GM18870 (cell line): ENCODE measurements at regions not wholly inside any gene's neighbourhood (a gene's known extent, or its start where the extent isn't known, plus 50 kb on each side); places are given as distances from the start of the nearest gene placed in this dataset.
"Not testable (repeated sequence)": the region's sequence is repeated elsewhere in the genome, so short reads cannot be mapped to it uniquely, and the experiment has no call there.

ENCODE experiments used
- ATAC-seq: cut with Tn5 transposase; IDR thresholded peaks from one replicate; pipeline ENCODE4 v1.9.1; 2021; ENCODE audit warnings: moderate library complexity; ENCODE audit not compliant: unreplicated experiment

DNA sequence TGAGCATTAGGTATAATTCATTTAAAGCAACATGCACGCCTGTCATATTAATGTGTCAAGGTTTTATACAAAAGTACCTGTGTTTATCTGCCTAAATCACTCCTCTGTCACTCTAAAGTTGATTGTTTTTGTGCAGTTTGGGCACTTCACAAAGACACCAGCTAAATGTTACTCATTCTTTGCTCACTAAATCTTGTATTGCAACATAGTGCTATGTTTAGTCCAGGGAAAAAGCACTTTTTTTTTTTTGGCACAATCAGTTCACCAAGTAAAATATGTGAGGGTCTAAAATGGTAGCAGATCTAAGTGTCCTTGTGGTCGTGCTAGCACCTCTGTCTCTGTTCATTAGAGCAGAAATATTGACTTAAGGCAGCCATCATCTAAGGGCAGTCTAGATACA is 2526.7 kb upstream of the PCDH20 start:
- no peak for ATAC-seq

DNA sequence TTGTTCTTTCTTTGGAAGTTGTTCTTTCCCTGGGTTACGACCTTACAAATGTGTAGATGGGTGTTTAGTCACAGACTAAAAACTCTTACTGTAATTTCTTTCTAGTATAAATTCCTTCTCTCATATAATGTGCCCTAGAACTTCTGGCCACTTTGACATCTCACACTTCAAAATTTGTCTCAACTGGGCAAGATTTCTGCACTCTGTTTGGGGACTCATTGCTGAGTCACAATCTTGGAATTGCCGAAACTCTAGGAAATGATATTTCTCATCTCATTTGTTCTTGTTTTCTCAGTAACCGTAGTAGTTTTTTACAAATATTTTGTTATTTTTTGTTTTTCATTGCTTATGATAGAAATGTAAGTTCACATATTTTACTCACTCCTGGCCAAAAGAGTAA is 2523.2 kb upstream of the PCDH20 start:
- ATAC-seq, result no peak

DNA sequence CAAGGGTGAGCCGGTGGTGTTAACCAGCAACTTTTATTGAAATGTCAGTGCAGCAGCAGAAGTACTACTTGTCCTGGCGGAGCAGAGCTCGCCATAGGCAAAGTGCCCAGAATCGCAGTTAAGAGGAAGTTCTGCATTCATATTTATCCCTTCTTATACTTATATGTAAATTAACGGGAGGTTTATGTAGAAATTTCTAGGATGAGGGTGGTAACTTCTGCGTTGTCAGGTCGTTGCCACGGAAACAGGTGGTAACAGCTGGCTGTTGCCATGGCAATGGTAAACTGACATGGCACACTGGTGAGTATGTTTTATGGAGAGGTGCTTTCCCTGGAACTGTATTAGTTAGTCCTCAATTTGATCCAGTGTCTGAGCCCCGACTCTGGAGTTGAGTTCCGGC is 2494.9 kb upstream of the PCDH20 start:
- ATAC-seq, result no peak

DNA sequence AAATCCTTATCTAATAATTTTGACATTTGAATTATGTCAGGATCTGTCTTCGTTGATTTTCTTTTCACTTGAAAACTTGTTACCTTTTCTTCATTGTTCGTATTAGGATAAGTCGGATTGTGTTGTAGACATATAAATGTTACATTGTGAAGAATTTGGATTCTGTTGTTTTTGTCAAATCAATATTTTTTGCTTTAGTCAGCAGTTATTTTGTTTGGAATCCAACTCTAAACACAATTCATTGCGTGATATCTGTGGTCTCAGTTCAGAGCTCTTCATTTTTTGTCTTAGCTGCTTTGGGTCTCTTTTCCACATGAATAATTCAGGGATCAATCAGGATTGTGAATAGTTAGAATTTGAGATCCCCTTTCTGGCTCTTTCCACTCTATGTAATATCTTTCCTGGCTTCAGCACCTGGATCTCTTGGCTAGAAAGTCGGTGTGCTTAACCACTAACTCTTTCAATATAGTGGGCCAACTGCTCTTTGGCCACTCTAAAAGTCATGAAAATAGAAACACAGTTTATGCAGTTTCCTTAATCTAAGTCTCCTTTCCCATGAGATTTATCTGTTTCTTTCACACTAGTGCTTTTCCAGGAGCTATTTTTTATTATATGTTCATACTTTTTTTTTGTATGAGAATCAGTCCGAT is 2494.2 kb upstream of the PCDH20 start:
- ATAC-seq, result no peak

DNA sequence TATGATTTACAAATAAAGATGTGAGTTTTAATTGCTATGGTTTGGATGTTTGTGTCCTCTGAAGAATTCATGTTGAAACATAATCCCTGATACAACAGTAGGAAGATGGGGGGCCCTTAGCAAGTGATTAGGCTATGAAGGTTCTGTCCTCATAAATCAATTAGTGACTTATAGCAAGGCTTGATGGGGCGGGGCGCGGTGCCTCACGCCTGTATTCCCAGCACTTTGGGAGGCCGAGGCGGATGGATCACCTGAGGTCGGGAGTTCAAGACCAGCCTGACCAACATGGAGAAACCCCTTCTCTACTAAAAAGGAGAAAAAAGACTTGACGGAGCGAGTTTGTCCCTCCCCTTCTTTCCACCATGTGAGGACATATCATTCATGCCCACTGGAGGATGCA is 2486.5 kb upstream of the PCDH20 start:
- no peak for ATAC-seq

DNA sequence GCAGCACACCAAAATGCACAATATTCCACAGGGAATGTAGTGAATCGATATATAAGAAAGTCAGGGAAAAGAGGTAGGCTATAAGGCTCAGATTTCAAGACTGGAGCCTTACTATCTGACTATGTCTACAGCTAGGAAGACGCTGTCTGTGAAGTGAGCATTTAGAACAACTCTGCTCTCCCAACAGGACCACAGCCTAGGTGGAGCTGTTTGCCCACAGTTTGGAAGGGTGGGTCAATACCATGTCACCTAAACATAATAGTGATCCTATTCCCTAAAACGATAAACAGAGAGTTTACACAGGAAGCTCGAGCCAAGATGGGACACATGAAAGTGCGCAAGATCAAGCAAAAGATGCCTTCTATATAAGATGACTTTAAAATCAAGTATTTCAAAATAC is 2486.0 kb upstream of the PCDH20 start:
- no peak for ATAC-seq

DNA sequence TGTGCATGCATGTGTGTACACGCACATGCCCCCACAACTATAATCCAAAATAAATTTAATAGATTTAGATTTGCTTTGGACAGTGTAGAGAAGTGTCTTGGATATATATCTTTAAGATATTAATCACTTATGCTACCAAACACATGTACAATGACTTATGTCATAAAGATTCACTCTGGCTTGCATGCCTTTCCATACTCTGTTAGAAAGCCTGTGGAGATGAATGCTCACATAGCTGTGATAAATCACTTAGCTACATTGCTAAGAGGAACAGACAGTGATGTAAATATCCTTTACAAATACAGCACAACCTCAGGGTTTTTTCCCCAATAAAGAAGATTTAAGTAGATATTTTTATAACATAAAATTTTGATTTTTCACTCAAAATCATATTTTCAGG is 2484.8 kb upstream of the PCDH20 start:
- ATAC-seq, result no peak

DNA sequence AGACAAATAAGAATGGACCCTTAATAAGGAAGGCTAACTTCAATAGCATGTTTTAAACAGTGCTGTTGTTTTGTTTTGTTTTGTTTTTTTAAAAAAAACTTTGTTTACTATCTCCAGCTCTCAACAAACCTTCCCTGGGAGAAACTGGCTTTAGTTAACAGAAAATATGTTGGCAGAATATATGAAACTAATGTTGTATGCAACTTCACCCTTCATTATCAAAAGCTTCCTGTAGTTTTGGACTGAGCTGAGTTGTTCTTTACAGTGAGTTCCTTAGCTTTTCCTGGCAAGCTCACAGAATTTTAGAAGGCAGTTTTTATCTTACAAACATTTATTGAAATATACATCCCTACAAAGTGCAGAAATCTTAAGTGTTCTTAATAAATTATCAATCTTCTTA is 2480.7 kb upstream of the PCDH20 start:
- no peak for ATAC-seq

DNA sequence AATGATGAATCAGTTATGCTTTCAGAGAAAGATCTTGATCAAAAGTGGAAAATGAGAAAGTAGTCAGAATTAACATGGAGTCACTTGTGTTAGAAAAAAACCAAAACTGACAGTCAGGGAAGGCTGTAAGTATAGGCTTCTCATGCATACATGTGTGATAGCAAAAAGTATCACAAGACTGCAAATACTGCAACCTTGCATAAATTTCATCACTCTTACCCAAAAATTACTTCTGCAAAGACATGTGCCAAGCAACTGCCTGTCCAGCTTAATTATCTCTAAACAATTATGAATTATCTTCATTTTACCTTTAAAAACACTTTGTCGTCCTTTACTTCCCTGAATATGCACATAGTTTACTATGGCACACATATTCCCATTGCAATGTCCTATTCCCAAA is 2466.4 kb upstream of the PCDH20 start:
- ATAC-seq, result no peak

DNA sequence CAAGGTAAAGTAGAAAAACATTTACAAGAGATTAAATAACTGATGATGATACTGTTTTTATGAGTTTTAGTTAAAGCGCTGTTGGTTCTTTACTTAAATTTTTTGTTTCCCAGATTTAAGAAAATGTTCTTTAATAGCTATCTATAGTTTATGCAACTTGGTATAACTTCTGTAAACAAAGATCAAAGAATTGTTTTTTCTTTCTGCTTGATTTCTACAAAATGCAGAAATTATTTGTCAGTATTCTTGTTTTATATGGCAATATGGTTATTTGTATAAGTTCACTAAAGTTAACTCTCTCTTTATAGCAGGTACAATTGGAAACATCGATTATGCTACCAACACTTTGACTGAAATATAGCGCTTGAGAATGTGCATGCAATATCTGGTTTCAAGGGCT is 2465.1 kb upstream of the PCDH20 start:
- ATAC-seq, result no peak

DNA sequence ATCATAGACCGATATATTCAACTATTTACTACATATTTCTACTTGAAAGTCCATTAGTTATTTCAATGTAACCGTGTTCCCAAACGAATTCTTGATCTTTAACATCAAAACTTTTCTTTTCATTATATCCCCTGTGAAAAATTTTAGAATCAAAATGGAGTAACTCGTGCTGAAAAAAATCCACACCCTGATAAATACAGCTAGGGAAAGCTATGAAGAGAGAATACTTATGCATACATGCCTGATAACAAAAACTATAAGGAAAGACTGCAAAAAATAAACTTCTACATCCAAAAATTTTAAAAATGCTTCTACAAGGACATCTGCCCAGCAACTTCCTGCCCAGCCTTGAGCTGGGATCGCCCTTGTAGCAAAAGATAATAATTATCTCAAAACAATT is 2458.3 kb upstream of the PCDH20 start:
- no peak for ATAC-seq

DNA sequence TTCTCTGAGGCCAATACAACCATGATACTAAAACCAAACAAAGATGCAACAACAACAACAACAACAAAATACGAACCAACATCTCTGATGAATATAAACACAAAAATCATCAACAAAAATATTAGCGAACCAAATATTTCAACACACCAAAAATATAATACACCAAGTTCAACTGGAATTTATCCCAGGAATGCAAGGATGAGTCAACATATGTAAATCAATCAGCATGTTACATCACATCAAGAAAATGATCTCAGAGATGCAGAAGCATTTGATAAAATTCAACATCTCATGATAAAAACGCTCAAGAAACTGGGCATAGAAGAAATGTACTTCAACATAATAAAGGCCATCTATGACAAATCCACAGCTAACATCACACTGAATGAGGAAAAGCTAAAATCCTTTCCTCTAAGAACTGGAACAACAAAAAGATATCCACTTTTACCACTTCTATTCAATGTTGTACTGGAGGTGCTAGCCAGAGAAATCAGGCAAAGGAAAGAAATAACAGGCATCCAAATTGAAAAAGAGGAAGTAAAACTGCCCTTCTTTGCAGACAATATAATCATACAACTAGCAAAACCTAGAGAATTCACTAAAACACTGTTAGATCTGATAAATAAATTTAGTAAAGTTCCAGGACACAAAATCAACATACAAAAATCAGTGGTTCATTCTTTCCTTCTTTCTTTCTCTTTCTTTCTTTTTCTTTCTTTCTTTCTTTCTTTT is 2448.7 kb upstream of the PCDH20 start:
- no peak for ATAC-seq

DNA sequence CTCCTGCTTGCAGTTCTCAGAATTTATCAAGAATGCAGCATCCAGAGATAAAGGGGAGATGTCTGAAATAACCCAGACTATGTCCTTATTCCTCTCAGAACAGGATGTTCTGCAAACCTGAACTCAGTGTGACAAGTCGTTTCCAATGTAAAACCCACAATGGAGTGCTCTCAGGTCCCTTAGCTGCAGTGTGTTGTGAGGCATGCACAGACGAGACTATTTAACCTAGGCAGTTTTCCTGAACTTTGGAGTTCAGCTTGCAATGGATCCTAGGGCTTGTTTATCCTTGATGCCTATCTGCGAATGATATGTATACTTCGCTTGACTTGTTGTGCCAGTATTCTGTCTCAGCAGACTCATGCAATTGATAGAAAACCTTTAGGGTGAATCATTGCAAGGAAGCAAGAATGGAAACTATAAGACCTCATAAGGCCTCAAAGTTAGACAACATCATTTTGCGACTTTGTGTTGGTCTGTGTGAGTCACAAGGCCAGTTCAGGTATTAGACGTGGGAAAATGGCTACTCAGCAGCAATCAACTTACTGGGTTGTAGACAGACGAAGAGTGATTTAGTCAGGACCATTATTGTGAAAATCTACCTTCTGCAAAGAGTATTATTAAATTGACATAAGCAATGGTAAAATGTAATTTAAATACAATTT is 2439.9 kb upstream of the PCDH20 start:
- ATAC-seq, result no peak

DNA sequence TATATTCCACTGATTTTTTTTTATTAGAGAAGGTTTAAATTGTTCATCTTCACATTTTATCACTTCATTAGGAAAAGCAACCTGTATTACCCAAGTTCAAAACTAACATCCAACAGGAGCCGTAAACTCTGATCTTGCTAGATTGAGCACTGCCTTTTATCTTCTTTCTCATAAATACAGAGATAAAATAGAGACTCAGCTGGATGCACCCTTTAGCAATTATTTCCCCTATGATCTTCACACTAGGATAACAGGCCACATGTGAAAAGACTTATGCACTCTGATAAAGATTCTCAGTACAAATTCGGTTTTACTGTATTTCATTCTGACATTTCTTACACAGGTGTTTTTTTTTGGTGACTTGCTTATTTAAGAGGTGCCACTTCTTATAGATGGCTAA is 2438.2 kb upstream of the PCDH20 start:
- ATAC-seq, result no peak

DNA sequence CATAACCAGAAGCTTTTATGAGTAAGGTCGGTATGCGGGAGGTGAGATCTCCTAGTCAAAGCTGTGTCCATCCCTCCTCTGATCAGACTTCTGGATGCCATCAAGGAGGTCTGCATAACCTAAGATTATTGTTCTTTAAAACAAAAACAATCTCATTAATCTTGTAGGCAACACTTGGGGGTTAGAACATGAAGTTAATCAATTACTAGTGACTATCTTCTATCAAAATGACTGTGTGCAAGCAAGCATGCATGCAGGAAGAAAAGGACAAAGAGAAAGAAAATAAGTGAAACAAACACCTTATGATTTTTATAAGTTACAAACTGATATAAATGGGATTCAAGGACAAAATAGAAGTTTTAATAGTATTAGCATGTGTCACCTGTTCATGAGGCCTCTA is 2435.9 kb upstream of the PCDH20 start:
- no peak for ATAC-seq

DNA sequence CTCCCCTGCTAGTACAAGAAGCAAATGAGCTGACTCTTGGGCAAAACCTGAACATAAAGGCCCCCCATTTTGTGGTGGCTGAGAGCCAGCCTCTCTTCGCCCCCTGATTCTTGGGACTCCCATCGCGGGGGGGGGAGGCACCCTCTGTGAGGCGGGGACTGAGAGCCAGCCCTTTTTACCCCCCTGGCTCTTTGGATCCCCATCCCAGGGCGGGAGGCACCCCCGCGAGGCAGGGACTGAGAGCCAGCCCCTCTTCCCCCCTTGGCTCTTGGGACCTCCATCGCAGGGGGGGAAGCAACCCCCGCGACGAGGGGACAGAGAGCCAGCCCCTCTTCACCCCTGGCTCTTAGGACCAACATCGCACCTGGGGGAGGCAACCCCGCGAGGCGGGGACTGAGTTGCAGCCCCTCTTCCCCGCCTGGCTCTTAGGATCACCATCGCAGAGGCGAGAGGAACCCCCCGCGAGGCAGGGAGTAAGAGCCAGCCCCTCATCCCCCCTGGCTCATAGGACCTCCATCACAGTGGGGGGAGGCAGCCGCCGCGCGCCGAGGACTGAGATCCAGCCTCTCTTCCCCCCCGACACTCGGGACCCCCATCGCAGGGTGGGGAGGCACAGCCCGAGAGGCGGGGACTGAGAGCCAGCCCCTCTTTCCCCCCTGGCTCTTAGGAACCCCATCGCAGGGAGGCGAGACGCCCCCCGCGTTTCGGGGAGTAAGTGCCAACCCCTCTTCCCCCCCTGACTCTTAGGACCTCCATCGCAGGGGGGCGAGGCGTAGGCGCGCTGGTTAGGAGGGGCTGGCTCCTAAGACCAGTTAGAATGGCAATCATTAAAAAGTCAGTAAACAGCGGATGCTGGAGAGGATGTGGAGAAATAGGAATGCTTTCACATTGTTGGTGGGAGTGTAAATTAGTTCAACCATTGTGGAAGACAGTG is 2428.4 kb upstream of the PCDH20 start:
- no peak for ATAC-seq

DNA sequence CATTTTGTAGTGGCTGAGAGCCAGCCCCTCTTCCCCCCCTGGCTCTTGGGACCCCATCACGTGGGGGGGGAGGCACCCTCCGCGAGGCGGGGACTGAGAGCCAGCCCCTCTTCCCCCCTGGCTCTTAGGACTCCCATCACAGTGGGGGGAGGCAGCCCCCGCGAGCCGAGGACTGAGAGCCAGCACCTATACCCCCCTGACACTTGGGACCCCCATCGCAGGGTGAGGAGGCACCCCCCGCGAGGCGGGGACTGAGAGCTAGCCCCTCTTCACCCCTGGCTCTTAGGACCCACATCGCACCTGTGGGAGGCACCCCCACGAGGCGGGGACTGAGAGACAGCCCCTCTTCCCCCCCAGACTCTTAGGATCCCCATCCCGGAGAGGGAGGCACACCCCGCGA is 2426.5 kb upstream of the PCDH20 start:
- ATAC-seq, result no peak

DNA sequence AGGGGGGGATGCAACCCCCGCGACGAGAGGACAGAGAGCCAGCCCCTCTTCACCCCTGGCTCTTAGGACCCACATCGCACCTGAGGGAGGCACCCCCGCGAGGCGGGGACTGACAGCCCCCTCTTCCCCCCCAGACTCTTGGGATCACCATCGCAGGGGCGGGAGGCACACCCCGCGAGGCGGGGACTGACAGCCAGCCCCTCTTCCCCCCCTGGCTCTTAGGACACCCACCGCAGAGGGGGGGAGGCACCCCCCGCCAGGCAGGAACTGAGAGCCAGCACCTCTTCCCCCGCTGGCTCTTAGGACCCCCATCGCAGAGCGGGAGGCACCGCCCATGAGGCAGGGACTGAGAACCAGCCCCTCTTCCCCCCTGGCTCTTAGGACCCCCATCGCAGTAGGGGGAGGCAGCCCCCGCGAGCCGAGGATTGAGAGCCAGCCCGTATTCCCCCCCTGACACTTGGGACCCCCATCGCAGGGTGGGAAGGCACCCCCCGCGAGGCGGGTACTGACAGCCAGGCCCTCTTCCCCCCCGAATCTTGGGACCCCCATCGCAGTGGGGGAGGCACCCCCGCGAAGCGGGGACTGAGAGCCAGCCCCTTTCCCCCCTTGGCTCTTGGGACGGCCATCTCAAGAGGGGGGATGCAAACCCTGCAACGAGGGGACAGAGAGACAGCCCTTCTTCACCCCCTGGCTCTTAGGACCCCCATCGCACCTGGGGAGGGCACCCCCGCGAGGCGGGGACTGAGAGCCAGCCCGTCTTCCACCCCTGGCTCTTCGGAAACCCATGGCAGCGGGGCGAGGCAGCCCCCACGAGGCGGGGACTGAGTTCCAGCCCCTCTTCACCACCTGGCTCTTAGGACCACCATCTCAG is 2425.1 kb upstream of the PCDH20 start:
- no peak for ATAC-seq

DNA sequence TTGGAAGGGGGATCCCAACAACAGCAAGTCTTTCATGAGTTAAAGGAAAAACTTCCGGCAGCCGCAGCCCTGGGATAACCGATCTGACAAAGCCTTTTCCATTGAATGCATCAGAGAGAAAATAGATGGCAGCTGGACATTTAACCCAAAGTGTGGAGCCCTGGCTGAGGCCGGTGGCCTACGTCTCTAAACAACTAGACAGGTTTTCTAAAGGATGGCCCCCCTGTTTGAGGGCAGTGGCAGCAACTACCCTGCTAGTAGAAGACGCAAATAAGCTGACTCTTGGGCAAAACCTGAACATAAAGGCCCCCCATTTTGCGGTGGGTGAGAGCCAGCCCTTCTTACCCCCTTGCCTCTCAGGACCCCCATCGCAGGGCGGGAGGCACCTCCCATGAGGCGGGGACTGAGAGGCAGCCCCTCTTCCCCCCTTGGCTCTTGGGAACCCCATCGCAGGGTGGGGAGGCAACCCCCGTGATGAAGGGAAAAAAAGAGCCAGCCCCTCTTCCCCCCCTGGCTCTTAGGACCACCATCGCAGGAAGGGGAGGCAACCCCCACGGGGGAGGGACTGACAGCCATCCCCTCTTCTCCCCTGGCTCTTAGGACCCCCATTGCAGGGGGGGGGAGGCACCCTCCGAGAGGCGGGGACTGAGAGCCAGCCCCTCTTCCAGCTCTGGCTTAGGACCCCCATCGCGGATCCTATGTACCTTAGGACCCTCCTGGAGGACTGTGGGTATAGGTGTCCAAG is 2422.9 kb upstream of the PCDH20 start:
- ATAC-seq, result no peak

DNA sequence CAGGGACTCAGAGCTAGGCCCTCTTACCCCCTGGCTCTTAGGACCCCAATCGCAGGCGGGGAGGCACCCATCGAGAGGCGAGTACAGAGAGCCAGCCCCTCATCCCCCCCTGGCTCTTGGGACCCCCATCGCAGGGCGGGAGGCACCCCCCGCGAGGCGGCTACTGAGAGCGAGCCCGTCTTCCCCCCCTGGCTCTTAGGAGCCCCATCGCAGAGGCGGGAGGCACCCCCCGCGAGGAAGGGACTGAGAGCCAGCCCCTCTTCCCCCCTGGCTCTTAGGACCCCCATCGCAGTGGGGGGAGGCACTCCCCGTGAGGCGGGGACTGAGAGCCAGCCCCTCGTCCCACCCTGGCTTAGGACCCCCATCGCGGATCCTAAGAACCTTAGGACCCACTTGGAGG is 2422.1 kb upstream of the PCDH20 start:
- not testable (repeated sequence) for ATAC-seq
